Upper lobe of left lung (tissue), 4 donors: ENCODE measurements at regions not wholly inside any gene's neighbourhood (a gene's known extent, or its start where the extent isn't known, plus 50 kb on each side); places are given as distances from the start of the nearest gene placed in this dataset.

Experiments
- EP300 ChIP-seq, 4 donors: sonication (generic); formaldehyde crosslinking; IDR thresholded peaks; one replicate each; pipeline ENCODE4 v1.5.1; 2017; ENCODE audit warnings: antibody characterized with exemption in 4 of 4, control low read depth in 2 of 4
- POLR2A ChIP-seq, 4 donors: fragments of 450-650 bp; IDR thresholded peaks; one replicate each; pipeline ENCODE4 v1.5.1; 2016 to 2017; ENCODE audit warnings: antibody characterized with exemption in 4 of 4, mild to moderate bottlenecking in 2 of 4
- POLR2AphosphoS5 ChIP-seq, 2 donors: sonication (generic); formaldehyde crosslinking; IDR thresholded peaks; one replicate each; pipeline ENCODE4 v1.5.1; 2017; ENCODE audit warnings: antibody characterized with exemption in 2 of 2
- TF ChIP-seq, protein P1 (sequence below), 6 experiments: fragments of 450-650 bp in 4 of 6; fragments of 200-600 bp in 2 of 6; sonication (generic) in 2 of 6; IDR thresholded peaks; one replicate each; pipeline ENCODE4 v1.5.1; 2016 to 2019; ENCODE audit warnings: antibody characterized with exemption in 6 of 6

DNA sequence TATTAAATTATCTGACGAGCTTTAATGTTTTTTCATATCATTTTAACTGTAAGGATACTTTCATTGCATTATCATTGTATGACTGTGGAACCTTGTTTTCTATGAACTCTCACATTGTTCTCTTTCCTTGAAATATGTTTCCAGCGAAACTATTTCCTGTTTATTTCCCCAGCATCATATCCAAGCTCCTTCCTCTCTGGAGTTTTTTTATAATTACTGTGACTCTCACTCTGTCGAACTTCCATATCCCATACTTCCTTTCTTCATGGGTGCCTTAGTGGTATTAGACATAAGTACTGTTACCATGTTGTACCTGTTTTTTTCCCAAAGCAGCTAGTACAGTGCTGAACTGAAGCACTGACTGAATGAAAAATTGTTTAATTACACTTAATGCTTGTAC, 373.6 kb upstream of the CNTN3 start:
- TF ChIP-seq, protein P1, sequence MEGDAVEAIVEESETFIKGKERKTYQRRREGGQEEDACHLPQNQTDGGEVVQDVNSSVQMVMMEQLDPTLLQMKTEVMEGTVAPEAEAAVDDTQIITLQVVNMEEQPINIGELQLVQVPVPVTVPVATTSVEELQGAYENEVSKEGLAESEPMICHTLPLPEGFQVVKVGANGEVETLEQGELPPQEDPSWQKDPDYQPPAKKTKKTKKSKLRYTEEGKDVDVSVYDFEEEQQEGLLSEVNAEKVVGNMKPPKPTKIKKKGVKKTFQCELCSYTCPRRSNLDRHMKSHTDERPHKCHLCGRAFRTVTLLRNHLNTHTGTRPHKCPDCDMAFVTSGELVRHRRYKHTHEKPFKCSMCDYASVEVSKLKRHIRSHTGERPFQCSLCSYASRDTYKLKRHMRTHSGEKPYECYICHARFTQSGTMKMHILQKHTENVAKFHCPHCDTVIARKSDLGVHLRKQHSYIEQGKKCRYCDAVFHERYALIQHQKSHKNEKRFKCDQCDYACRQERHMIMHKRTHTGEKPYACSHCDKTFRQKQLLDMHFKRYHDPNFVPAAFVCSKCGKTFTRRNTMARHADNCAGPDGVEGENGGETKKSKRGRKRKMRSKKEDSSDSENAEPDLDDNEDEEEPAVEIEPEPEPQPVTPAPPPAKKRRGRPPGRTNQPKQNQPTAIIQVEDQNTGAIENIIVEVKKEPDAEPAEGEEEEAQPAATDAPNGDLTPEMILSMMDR (IDR thresholded peaks at IDR 0.05), result no peak
- no peak for TF ChIP-seq POLR2A (IDR thresholded peaks at IDR 0.05)
- no peak for TF ChIP-seq POLR2AphosphoS5 (IDR thresholded peaks at IDR 0.05)
- no peak for TF ChIP-seq EP300 (IDR thresholded peaks at IDR 0.05)
